ENCODE measurements at regions not wholly inside any gene's neighbourhood (a gene's known extent, or its start where the extent isn't known, plus 50 kb on each side); places are given as distances from the start of the nearest gene placed in this dataset.

DNA sequence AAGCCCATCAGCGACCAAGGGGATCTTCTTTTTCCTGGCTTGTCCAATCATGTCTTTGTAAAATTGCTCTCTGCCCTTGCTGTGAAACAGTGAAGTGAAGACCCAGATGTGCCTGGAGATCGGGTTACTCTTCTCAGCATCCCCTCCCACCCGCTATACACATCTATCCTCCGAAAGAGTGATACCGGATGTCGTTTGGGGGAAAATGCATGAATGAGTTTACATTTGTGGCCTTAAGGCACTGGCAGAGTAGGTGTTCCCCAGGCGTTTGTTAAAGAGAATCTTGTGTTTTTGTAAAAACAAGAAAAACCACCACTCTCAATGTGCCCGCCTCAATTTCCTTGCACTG lies 528.3 kb downstream of the CMPK2 start:
- no peak overlapping the region for H3K4me3 ChIP-seq (replicated peaks in 1 of 2; ENCODE audit: low read depth in 1 of 2, low read length in 2 of 2)
- ChIA-PET POLR2A (no interaction called here), CTCF (no interaction called here), RAD21 (ENCODE audit: low non-redundant PET in 1 of 2, low total read pairs in 2 of 2, uncharacterized antibody in 2 of 2, unreplicated experiment in 2 of 2) (no interaction called here)
- no peak overlapping the region for H3K9ac ChIP-seq (ENCODE audit: low read length)
- H3K9me3 ChIP-seq (ENCODE audit: control insufficient read depth in 1 of 2, insufficient read depth in 1 of 2, low read depth in 1 of 2, low read length in 2 of 2) = peaks cover 0 to 3% of the 10 kb centered on the region in 2 experiments; a peak in 1 of 4 replicates
- ATAC-seq (no peak), DNase-seq (ENCODE audit: low read depth, low spot score) (no peak)
- no peaks in the 10 kb centered on the region for H3K27me3 ChIP-seq (ENCODE audit: insufficient read depth, low read length)
- no peaks in the 10 kb centered on the region for H4K20me1 ChIP-seq (ENCODE audit: insufficient read depth)
- H3K27ac ChIP-seq (ENCODE audit: low read depth, low read length) = no peak overlapping the region
- H2AFZ ChIP-seq (ENCODE audit: low read depth, low read length, poor library complexity, severe bottlenecking) = no peak overlapping the region
- no peaks in the 10 kb centered on the region for H3K79me2 ChIP-seq (ENCODE audit: insufficient read depth, low read length)
- H3K9me2 ChIP-seq (ENCODE audit: insufficient read depth) = no peaks in the 10 kb centered on the region
- no peak overlapping the region for H3K4me2 ChIP-seq (ENCODE audit: low read length)
- intact Hi-C loops (cut with micrococcal nuclease) = no loop called here
- no peaks in the 10 kb centered on the region for H3K4me1 ChIP-seq (ENCODE audit: control insufficient read depth in 1 of 2, insufficient read depth in 2 of 2, low read length in 2 of 2)
- TF ChIP-seq ZFX (IDR thresholded peaks at IDR 0.05) (no peak), MAX (IDR thresholded peaks at IDR 0.05) (no peak), FOSL1 (IDR thresholded peaks at IDR 0.05; ENCODE audit: low read depth) (no peak), EZH2phosphoT487 (IDR thresholded peaks at IDR 0.05; ENCODE audit: borderline replicate concordance) (no peak), ZBTB33 (IDR thresholded peaks at IDR 0.05; ENCODE audit: extremely low read depth, insufficient replicate concordance, low read length) (no peak), YY1 (IDR thresholded peaks at IDR 0.05; ENCODE audit: extremely low read depth, insufficient replicate concordance, low read depth, low read length) (no peak), JUND (IDR thresholded peaks at IDR 0.05) (no peak), CEBPB (IDR thresholded peaks at IDR 0.05; ENCODE audit: low read depth) (no peak), SRF (IDR thresholded peaks at IDR 0.05; ENCODE audit: low read depth) (no peak), ELF1 (IDR thresholded peaks at IDR 0.05; ENCODE audit: borderline replicate concordance, low read depth) (no peak), CTCF (IDR thresholded peaks at IDR 0.05 in 2 of 3, conservative IDR thresholded peaks at IDR 0.05 in 1 of 3; ENCODE audit: borderline replicate concordance in 1 of 3, insufficient read depth in 1 of 3, low read depth in 2 of 3, low read length in 2 of 3) (no peak), SP1 (IDR thresholded peaks at IDR 0.05; ENCODE audit: low read depth) (no peak), ZNF274 (IDR thresholded peaks at IDR 0.05; ENCODE audit: low read depth, low read length) (no peak), EGR1 (IDR thresholded peaks at IDR 0.05; ENCODE audit: low read depth) (no peak), SIN3A (IDR thresholded peaks at IDR 0.05; ENCODE audit: low read depth) (no peak), ATF3 (IDR thresholded peaks at IDR 0.05) (no peak), EZH2 (IDR thresholded peaks at IDR 0.05) (no peak), RAD21 (IDR thresholded peaks at IDR 0.05; ENCODE audit: low read depth) (no peak), CBX3 (IDR thresholded peaks at IDR 0.05; ENCODE audit: low read depth) (no peak)
- H3K36me3 ChIP-seq (ENCODE audit: control insufficient read depth in 1 of 2, insufficient read depth in 2 of 2, low read length in 2 of 2) = no peaks in the 10 kb centered on the region
- no TSS peak for BruUV-seq (replicated peaks)

Measured in HCT116 (cell line).